Cardiac muscle cell (in vitro differentiated cells and primary cell): ENCODE measurements at regions not wholly inside any gene's neighbourhood (a gene's known extent, or its start where the extent isn't known, plus 50 kb on each side); places are given as distances from the start of the nearest gene placed in this dataset.

Source experiments
- DNase-seq, 2 donors: peaks; one replicate each; pipeline versions ENCODE4 v3.0.0 to v3.0.0-alpha.2; 2010 to 2017; ENCODE audit warnings: low read depth in 1 of 2, low spot score in 1 of 2
- H3K27ac ChIP-seq: fragments of 200-600 bp; sonication (generic); 2 replicates; pipeline ENCODE4 v1.5.1; 2016
- H3K27me3 ChIP-seq: fragments of 200-600 bp; sonication (generic); 2 replicates; pipeline ENCODE4 v1.6.0; 2016; ENCODE audit warnings: control low read depth
- H3K36me3 ChIP-seq: fragments of 200-600 bp; sonication (generic); 2 replicates; pipeline ENCODE4 v1.5.1; 2016; ENCODE audit warnings: control low read depth
- H3K4me1 ChIP-seq: fragments of 200-600 bp; sonication (generic); 2 replicates; pipeline ENCODE4 v1.8.1; 2017; ENCODE audit warnings: low read depth, mild to moderate bottlenecking, mixed run types
- H3K4me3 ChIP-seq: fragments of 200-600 bp; sonication (generic); 2 replicates; pipeline ENCODE4 v1.5.1; 2016; ENCODE audit warnings: mild to moderate bottlenecking
- H3K9me3 ChIP-seq: fragments of 200-600 bp; sonication (generic); 2 replicates; pipeline ENCODE4 v1.5.1; 2017; ENCODE audit warnings: low read depth, mild to moderate bottlenecking, control low read depth
- CTCF ChIP-seq: IDR thresholded peaks from 2 replicates; pipeline ENCODE4 v1.5.1; 2012; ENCODE audit warnings: low read depth, mild to moderate bottlenecking, low read length

DNA sequence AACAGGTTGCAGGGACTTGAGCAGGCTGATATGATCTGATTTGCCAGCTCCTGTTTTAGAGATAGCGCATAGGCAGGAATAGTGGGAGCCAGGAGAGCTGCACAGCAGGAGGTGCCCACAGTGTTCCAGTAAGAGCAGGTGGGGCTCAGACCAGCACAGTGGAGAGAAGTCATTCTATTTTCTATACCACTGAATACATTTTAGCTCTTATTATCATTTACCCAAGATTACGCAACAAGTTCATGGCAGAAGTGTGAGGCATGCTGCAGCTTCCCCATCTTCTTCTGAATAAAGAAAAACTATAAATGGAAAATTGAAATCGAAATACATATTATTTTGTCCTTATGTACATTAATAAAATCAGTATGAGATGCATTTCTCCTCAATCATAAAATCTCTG is 114.7 kb upstream of the EDNRA start:
- H3K4me1 ChIP-seq = peaks cover 16% of the 10 kb centered on the region
- no peak for TF ChIP-seq CTCF
- H3K27me3 ChIP-seq = no peaks in the 10 kb centered on the region
- no peaks in the 10 kb centered on the region for H3K9me3 ChIP-seq
- no peak for DNase-seq
- H3K36me3 ChIP-seq = no peaks in the 10 kb centered on the region
- H3K4me3 ChIP-seq = no peak overlapping the region
- H3K27ac ChIP-seq = no peak overlapping the region

DNA sequence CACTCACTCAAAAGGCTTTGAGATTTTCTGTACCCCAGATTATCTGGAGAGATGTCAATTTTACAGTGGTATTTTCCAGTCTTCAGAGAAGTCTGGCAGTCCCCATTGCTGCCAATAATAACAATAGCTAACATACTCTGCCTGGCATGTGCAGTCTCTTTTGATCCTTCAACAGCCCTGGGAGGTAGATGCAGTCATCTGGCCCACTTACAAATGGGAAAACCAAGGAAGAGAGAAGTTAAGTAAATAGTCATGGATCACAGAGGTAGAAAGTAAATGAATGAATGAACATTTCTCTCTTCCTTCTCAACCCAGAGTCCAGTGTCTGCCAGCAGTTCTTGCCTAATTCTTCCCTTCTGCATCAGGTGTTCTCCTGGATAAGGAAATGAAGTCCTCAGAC is 113.0 kb upstream of the EDNRA start:
- Histone ChIP-seq H3K27ac (no peak overlapping the region), H3K4me1 (peaks cover under 1% of the 10 kb centered on the region), H3K36me3 (no peaks in the 10 kb centered on the region), H3K27me3 (no peaks in the 10 kb centered on the region), H3K4me3 (no peak overlapping the region), H3K9me3 (no peaks in the 10 kb centered on the region)
- no peak for TF ChIP-seq CTCF
- no peak for DNase-seq

GRCh38 chr4:147368948-147369347 is 111.9 kb upstream of the EDNRA start:
- Histone ChIP-seq H3K27me3 (no peaks in the 10 kb centered on the region), H3K4me1 (no peaks in the 10 kb centered on the region), H3K27ac (no peak overlapping the region), H3K4me3 (no peak overlapping the region), H3K9me3 (no peaks in the 10 kb centered on the region), H3K36me3 (no peaks in the 10 kb centered on the region)
- no peak for DNase-seq
- TF ChIP-seq CTCF = no peak

GRCh38 chr4:147370473-147370872 is 110.4 kb upstream of the EDNRA start:
- no peak for TF ChIP-seq CTCF
- H3K27ac ChIP-seq = no peak overlapping the region
- peak in 1 of 2 donors; percentile 55 for DNase-seq
- no peak overlapping the region for H3K4me3 ChIP-seq
- H3K36me3 ChIP-seq = no peaks in the 10 kb centered on the region
- no peaks in the 10 kb centered on the region for H3K9me3 ChIP-seq
- H3K4me1 ChIP-seq = no peaks in the 10 kb centered on the region
- no peaks in the 10 kb centered on the region for H3K27me3 ChIP-seq

GRCh38 chr4:147370881-147371280 is 110.0 kb upstream of the EDNRA start:
- no peaks in the 10 kb centered on the region for H3K9me3 ChIP-seq
- H3K27me3 ChIP-seq = no peaks in the 10 kb centered on the region
- no peak for DNase-seq
- H3K4me1 ChIP-seq = no peaks in the 10 kb centered on the region
- no peak overlapping the region for H3K4me3 ChIP-seq
- no peak for TF ChIP-seq CTCF
- H3K36me3 ChIP-seq = no peaks in the 10 kb centered on the region
- H3K27ac ChIP-seq = no peak overlapping the region

DNA sequence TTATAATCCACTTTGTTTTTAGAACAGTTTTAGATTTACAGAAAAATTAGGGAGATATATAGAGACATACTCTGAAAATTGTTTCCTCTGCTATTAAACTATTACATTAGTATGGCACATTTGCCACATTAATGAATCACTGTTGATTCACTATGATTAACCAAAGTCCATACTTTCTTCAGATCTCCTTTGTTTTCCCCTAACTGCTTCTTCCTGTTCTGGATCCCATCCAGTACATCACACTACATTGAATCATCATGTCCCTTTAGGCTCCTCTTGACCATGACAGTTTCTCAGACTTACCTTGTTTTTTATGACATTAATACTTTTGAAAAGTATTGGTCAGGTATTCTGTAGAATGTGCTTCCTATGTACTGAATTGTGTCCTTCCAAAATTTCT is 109.2 kb upstream of the EDNRA start:
- H3K27ac ChIP-seq = no peak overlapping the region
- no peak for TF ChIP-seq CTCF
- peak in 1 of 2 donors; percentile 39 for DNase-seq

More for the DNA sequence above, 109.2 kb upstream of the EDNRA start:
- H3K4me1 ChIP-seq = no peaks in the 10 kb centered on the region
- no peak overlapping the region for H3K4me3 ChIP-seq
- no peaks in the 10 kb centered on the region for H3K9me3 ChIP-seq
- no peaks in the 10 kb centered on the region for H3K36me3 ChIP-seq
- H3K27me3 ChIP-seq = no peaks in the 10 kb centered on the region
